ENCODE measurements at regions not wholly inside any gene's neighbourhood (a gene's known extent, or its start where the extent isn't known, plus 50 kb on each side); places are given as distances from the start of the nearest gene placed in this dataset.

GRCh38 chr12:66741919-66742318 lies 63.0 kb upstream of the GRIP1 start:
- no peak for TF ChIP-seq CTCF (conservative IDR thresholded peaks at IDR 0.05)
- no peak overlapping the region for H3K27ac ChIP-seq

GRCh38 chr12:66742508-66743367 lies 63.9 kb upstream of the GRIP1 start:
- no peak for TF ChIP-seq CTCF (conservative IDR thresholded peaks at IDR 0.05)
- H3K27ac ChIP-seq, result no peak overlapping the region

GRCh38 chr12:66744461-66744860 lies 65.6 kb upstream of the GRIP1 start:
- H3K27ac ChIP-seq, result no peak overlapping the region
- no peak for TF ChIP-seq CTCF (conservative IDR thresholded peaks at IDR 0.05)

GRCh38 chr12:66744956-66745383 lies 66.1 kb upstream of the GRIP1 start:
- no peak overlapping the region for H3K27ac ChIP-seq
- TF ChIP-seq CTCF (conservative IDR thresholded peaks at IDR 0.05), result no peak

GRCh38 chr12:66746489-66747201 lies 67.8 kb upstream of the GRIP1 start:
- H3K27ac ChIP-seq, result no peak overlapping the region
- no peak for TF ChIP-seq CTCF (conservative IDR thresholded peaks at IDR 0.05)

GRCh38 chr12:66751432-66752113 lies 72.7 kb upstream of the GRIP1 start:
- no peak for TF ChIP-seq CTCF (conservative IDR thresholded peaks at IDR 0.05)
- no peak overlapping the region for H3K27ac ChIP-seq

GRCh38 chr12:66753810-66754209 lies 74.9 kb upstream of the GRIP1 start:
- no peak overlapping the region for H3K27ac ChIP-seq
- no peak for TF ChIP-seq CTCF (conservative IDR thresholded peaks at IDR 0.05)

All from VCaP (cell line).